Dermis microvascular lymphatic vessel endothelial cell (primary cell): ENCODE measurements at regions not wholly inside any gene's neighbourhood (a gene's known extent, or its start where the extent isn't known, plus 50 kb on each side); places are given as distances from the start of the nearest gene placed in this dataset.
"Not testable (repeated sequence)": the region's sequence is repeated elsewhere in the genome, so short reads cannot be mapped to it uniquely, and the experiment has no call there.

Source experiments
- DNase-seq, 2 donors: peaks; one replicate each; pipeline versions ENCODE4 v3.0.0 to v3.0.0-alpha.2; 2010; ENCODE audit warnings: low read depth in 2 of 2

DNA sequence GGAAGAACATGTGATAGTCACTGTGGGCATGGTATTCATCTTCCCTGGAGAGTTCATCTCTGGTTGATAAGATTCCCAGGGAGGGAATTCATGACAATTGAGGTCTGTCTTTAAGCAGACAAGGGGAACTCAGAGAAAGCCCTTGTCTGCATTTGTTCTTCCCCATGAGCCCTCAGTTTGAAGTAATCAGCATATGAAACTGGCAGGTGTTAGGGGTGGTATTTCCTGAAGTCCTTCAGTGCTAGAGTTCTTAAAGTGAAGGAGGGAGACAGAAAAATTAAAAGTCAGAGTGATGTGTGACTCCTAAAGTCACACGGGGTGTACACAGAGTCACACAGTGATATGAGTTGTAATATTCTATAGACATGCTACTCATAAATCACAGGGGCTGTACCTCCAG lies 60.6 kb upstream of the SYK start:
- DNase-seq: no peak

DNA sequence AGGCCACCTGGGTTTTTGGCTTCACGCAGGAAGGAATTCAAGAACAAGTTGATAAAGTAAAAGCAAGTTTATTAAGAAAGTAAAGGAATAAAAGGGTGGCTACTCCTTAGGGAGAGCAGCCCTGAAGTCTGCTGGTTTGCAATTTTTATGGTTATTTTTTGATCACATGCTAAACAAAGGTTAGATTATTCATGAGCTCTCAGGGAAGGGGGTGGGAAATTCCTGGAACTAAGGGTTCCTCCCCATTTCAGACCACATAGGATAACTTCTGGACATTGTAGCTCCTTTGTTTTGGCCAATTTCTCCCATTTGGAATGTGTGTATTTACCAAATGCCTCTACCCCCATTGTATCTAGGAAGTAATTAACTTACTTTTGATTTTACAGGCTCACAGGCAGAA lies 63.9 kb upstream of the SYK start:
- no peak for DNase-seq

DNA sequence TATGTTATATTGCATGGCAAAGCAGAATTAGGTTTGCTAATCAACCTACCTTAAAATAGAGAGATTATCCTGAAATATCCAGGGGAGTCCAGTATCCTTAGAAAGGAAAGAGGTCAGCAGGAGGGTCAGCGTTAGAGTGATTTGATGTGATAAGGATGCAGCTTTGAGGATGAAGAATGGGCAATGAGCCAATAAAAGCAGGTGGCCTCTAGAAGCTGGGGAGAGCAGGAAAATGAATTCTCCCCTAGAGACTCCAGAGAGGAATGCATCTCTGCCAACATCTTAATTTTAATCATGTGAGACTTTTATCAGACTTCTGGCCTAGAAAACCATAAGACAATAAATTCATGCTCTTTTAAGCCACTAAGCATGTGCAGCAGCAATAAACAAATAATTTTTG lies 65.7 kb upstream of the SYK start:
- no peak for DNase-seq

- no peak for DNase-seq
These were observed 67.0 kb upstream of the SYK start for GRCh38 chr9:90734631-90735030.

DNA sequence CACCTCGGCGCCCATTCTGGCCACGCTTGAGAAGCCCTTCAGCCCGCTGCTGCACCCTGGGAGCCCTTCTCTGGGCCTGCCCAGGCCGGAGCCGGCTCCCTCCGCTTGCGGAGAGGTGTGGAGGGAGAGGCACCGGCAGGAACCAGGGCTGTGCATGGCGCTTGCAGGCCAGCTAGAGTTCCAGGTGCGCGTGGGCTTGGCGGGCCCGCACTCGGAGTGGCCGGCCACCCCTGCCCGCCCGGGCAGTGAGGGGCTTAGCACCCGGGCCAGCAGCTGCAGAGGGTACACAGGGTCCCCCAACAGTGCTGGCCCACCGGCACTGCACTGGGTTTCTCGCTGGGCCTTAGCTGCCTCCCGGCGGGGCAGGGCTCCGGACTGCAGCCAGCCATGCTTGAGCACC lies 72.3 kb upstream of the SYK start:
- DNase-seq: no peak

GRCh38 chr9:90727488-90727887 lies 74.1 kb upstream of the SYK start:
- peak; percentile 9 to 15 for DNase-seq

DNA sequence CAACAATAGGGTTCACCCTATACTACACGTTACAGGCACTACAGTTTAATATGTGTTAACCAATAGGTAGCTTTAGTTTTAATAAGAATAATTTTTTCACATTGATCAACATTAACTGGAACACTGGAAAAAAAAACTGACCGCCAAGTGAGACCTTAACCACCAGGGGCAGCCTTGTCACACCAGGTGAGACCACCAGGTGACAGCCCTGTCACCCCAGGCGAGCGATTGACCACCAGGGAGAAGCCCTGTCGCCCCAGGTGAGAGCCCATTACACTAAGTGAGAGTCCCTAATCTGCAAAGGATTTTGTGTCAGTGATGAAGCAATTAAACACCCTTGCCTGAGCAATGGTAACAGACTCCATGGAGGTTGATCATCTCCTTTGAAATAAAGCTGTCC lies 75.4 kb upstream of the SYK start:
- DNase-seq: no peak

DNA sequence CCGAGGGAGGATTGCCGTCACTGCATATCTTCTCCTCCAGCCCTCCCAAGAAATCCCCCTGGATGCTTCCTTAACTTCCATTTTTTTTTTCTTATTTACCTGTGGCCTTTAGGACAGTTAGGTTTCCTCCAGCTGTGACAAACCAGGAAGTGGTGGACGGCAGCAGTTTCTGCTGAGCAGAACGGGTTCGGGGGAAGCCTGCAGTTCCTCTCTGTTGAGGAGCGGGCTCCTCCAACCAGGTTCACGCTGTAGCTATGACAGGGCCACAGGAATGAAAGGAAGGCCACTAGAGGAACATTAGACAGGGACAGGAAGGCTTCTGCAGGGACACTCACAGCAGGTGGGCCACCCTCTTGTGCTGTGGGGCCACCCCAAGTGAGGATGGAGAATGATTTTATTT lies 76.7 kb upstream of the SYK start:
- no peak for DNase-seq

GRCh38 chr9:90724112-90724511 lies 77.5 kb upstream of the SYK start:
- no peak for DNase-seq

DNA sequence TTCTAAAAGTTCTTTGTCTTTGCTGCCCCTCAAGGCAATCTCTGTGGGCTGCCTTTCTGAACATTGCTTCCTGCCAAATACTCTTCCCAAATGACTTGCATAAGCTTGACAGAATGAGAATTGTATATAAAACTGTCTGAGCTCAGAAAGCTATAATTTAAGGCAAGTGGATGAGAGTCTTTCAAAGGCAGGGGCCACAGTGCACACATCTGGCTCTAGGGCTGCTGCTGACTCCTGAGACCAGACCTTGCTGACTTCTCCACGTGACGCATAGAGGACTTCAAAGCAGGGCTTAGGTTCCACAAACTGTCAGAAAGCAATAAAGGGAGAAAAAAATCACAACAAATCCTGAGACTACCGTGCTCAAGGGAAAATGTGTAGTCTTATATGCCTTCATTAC lies 79.4 kb upstream of the DIRAS2 start:
- DNase-seq: no peak

- DNase-seq: no peak
These were observed 78.1 kb upstream of the DIRAS2 start for GRCh38 chr9:90720621-90721265.

DNA sequence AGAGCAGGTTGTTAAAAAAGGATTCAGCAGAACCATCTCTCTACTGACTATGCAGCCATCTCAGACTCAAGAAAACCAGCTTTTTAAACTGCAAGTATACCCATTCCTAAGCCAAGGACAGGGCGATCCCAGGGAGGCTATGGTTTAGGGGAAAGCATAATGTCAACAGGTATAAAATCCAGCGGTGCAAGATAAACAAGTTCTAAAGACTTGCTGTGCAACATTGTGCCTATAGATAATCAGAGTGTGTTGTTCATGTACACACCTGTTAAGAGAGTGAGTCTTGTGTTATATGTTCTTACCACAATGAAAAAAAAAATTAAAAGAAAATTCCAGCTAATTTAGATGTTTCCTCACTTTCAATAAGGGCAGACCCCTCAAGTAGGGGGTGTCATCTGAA lies 63.6 kb upstream of the DIRAS2 start:
- DNase-seq: no peak

DNA sequence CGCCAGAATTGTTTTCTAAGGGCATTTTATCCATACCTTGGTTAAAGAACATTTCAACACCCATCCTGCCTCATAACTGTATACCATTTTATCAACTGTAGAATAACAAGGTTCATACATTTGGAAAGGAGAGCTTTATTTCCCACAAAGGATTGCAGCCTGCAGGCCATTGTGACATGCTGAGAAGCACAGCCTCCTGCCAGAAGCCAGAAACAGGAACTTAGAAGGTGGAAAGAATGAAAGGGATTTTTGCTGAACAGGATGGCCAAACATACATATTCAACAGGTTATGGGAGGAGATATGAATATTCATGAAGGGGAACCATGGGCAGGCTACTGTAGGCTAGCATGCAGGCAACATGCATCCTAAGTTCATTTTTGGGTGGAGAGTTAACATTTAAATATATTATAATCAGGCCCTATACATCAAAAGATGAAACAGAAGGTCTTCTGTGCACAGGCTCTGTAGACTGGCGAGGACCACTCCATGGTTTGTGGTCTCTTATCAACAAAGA lies 59.9 kb upstream of the DIRAS2 start:
- DNase-seq: no peak

DNA sequence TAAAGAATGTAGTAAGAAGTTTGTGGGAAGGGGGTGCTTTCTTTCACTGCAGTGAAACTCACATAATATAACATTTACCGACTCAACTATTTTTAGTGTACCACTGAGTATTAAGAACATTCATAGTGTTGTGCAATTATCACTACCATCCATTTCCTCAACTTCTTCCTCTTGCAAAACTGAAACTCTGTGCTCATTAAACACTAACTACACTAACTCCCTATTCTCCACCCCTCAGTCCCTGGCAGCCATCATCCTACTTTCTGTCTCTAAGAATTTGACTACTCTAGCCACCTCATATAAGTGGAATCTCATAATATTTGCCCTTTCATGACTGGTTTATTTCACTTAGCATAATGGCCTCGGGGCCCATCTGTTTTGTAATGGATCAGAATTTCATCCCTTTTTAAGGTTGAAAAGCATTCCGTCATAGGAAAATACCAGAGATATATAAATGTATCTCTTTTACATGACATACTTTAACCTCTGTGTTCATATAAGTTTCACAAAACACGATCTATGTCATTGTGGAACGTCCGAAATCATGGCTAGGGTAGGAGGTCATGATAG lies 56.3 kb upstream of the DIRAS2 start:
- DNase-seq: no peak

DNA sequence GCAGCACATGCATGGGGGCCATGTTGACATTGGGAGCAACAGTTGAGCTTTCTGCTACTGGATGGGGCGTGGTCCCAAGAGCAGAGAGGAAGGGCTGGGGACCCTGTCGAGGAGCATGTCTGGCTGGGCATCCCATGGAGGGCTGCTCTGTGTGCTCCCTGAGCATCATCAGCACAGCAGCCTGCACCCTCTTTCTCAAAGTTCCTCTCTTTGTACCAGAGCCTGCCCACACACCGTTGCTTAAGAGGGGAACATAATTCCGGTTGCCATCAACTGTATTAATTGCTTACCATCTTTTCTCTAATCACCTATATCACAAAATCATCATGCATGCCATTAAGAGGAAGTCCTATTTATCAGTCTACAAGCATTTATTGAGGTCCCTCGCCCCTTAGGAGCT lies 55.2 kb upstream of the DIRAS2 start:
- no peak for DNase-seq

DNA sequence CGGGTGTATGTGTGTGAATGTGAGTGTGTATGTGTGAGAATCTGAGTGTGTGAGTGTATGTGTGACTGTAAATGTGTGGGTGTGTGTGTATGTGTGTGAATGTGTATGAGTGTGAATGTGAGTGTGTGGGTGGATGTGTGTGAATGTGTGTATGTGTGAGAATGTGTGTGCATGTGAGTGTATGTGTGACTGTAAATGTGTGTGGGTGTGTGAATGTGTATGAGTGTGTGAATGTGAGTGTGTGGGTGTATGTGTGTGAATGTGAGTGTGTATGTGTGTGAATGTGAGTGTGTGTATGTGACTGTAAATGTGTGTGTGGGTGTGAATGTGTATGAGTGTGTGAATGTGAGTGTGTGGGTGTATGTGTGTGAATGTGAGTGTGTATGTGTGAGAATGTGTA lies 51.6 kb upstream of the DIRAS2 start:
- DNase-seq: not testable (repeated sequence)
